GM19438 (cell line): ENCODE measurements at regions not wholly inside any gene's neighbourhood (a gene's known extent, or its start where the extent isn't known, plus 50 kb on each side); places are given as distances from the start of the nearest gene placed in this dataset.

Source experiments
- ATAC-seq: cut with Tn5 transposase; IDR thresholded peaks from one replicate; pipeline ENCODE4 v1.9.1; 2021; ENCODE audit warnings: low read depth; ENCODE audit not compliant: unreplicated experiment

GRCh38 chr12:91316161-91316906, 133.7 kb upstream of the DCN start:
- no peak for ATAC-seq

- ATAC-seq, result no peak
Observed at GRCh38 chr12:91311081-91311480, 128.5 kb upstream of the DCN start.

- no peak for ATAC-seq
Observed at GRCh38 chr12:91309450-91309849, 126.8 kb upstream of the DCN start.

GRCh38 chr12:91307957-91308670, 125.5 kb upstream of the DCN start:
- ATAC-seq, result no peak

- ATAC-seq, result no peak
Observed at GRCh38 chr12:91290354-91290753, 107.7 kb upstream of the DCN start.

GRCh38 chr12:91289906-91290305, 107.3 kb upstream of the DCN start:
- no peak for ATAC-seq

- no peak for ATAC-seq
Observed at GRCh38 chr12:91289072-91289471, 106.5 kb upstream of the DCN start.

- ATAC-seq, result no peak
Observed at GRCh38 chr12:91287753-91288152, 105.1 kb upstream of the DCN start.

- ATAC-seq, result no peak
Observed at GRCh38 chr12:91278126-91278525, 95.5 kb upstream of the DCN start.

- ATAC-seq, result no peak
Observed at GRCh38 chr12:91276509-91276908, 93.9 kb upstream of the DCN start.

GRCh38 chr12:91275321-91275720, 92.7 kb upstream of the DCN start:
- ATAC-seq, result no peak

GRCh38 chr12:91274916-91275315, 92.3 kb upstream of the DCN start:
- no peak for ATAC-seq

GRCh38 chr12:91273560-91273959, 90.9 kb upstream of the DCN start:
- ATAC-seq, result no peak

- no peak for ATAC-seq
Observed at GRCh38 chr12:91272461-91273063, 89.9 kb upstream of the DCN start.

- ATAC-seq, result no peak
Observed at GRCh38 chr12:91271185-91271584, 88.6 kb upstream of the DCN start.

- no peak for ATAC-seq
Observed at GRCh38 chr12:91267039-91267438, 84.4 kb upstream of the DCN start.

GRCh38 chr12:91264178-91264577, 81.6 kb upstream of the DCN start:
- ATAC-seq, result no peak

GRCh38 chr12:91261820-91262676, 79.4 kb upstream of the DCN start:
- no peak for ATAC-seq

GRCh38 chr12:91256411-91256810, 73.8 kb upstream of the DCN start:
- no peak for ATAC-seq

- no peak for ATAC-seq
Observed at GRCh38 chr12:91252341-91252740, 69.7 kb upstream of the DCN start.

GRCh38 chr12:91250273-91250665, 67.7 kb upstream of the DCN start:
- ATAC-seq, result no peak
